ENCODE measurements at regions not wholly inside any gene's neighbourhood (a gene's known extent, or its start where the extent isn't known, plus 50 kb on each side); places are given as distances from the start of the nearest gene placed in this dataset.

- no peak overlapping the region for H3K27ac ChIP-seq
- TF ChIP-seq, protein P1, sequence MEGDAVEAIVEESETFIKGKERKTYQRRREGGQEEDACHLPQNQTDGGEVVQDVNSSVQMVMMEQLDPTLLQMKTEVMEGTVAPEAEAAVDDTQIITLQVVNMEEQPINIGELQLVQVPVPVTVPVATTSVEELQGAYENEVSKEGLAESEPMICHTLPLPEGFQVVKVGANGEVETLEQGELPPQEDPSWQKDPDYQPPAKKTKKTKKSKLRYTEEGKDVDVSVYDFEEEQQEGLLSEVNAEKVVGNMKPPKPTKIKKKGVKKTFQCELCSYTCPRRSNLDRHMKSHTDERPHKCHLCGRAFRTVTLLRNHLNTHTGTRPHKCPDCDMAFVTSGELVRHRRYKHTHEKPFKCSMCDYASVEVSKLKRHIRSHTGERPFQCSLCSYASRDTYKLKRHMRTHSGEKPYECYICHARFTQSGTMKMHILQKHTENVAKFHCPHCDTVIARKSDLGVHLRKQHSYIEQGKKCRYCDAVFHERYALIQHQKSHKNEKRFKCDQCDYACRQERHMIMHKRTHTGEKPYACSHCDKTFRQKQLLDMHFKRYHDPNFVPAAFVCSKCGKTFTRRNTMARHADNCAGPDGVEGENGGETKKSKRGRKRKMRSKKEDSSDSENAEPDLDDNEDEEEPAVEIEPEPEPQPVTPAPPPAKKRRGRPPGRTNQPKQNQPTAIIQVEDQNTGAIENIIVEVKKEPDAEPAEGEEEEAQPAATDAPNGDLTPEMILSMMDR (conservative IDR thresholded peaks at IDR 0.05), result no peak
Observed at GRCh38 chr9:119544492-119544891, 175.3 kb upstream of the BRINP1 start.

- TF ChIP-seq, protein P1 (conservative IDR thresholded peaks at IDR 0.05), result no peak
- no peak overlapping the region for H3K27ac ChIP-seq
Observed at GRCh38 chr9:119537138-119537537, 167.9 kb upstream of the BRINP1 start.

DNA sequence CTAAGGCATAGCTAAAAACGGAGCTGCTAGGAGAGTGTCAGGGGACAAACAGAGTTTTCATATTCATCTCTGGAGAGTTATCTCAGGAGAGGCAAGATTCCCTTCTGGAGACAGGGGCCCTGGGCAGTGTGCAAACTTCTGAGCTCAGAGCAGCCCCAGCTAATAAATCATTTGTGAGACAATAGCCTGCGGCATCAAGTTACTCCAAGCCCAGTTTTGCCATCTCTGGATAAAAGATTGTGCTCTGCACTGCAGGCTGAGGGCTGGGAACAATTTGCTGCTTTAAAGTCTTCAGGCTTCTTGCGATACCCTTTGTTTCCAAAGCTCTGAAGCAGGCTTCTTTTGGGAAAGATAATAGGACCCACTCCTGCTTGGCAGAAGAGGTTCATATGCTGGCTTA lies 164.3 kb upstream of the BRINP1 start:
- TF ChIP-seq, protein P1 (conservative IDR thresholded peaks at IDR 0.05), result no peak
- no peak overlapping the region for H3K27ac ChIP-seq

DNA sequence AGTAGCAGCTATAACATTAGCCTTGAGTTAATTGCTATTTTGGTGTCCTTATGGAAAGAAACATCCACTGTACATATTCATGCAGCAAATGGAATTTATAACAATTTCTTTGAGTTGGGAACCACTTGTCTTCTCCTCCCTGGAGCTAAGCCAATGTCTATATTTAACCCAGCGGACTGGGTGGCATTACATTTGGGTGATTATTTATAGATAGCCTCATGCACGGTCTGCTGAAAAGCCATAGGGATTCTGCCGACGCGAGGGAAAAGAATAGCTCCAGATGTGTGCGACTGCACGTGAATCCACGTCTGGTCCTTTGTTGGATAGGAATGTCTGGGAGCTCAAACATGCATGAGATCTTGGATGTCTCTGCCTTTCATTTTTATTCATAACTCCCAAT lies 157.5 kb upstream of the BRINP1 start:
- TF ChIP-seq, protein P1 (conservative IDR thresholded peaks at IDR 0.05), result no peak
- H3K27ac ChIP-seq, result no peak overlapping the region

DNA sequence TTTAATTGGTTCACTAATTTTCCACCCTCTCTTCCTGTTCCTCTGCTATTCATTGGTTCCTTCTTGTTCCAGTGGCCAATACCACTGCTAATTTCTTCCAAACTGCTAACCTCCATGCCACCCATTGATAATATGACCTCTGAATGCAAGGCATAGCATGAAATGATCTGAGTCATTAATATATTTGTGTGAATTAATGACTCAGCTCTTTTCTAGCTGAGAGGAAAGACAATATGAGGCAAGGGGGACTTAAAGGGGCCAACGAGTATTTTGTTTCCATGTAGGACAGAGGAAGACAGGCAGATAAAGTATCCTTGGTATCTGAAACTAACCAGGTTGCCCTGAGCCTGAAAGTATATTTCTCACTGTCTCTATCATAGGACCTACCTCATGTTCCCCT lies 154.3 kb upstream of the BRINP1 start:
- no peak overlapping the region for H3K27ac ChIP-seq
- TF ChIP-seq, protein P1 (conservative IDR thresholded peaks at IDR 0.05), result no peak

- no peak overlapping the region for H3K27ac ChIP-seq
- TF ChIP-seq, protein P1 (conservative IDR thresholded peaks at IDR 0.05), result no peak
Observed at GRCh38 chr9:119522381-119522780, 153.1 kb upstream of the BRINP1 start.

GRCh38 chr9:119509291-119509905 lies 140.2 kb upstream of the BRINP1 start:
- TF ChIP-seq, protein P1 (conservative IDR thresholded peaks at IDR 0.05), result no peak
- no peak overlapping the region for H3K27ac ChIP-seq

All from VCaP (cell line).